Adrenal gland (tissue), 9 donors: ENCODE measurements at regions not wholly inside any gene's neighbourhood (a gene's known extent, or its start where the extent isn't known, plus 50 kb on each side); places are given as distances from the start of the nearest gene placed in this dataset.

Experiments used
- DNase-seq, 7 donors: peaks; one replicate each; pipeline ENCODE4 v3.0.0-alpha.2; 2019 to 2020
- H3K27ac ChIP-seq, 5 donors: fragments of 200-600 bp; sonication (generic) in 4 of 5; 1 replicate in 3 of 5; 2 replicates in 2 of 5; pipeline versions ENCODE4 v1.5.1 to v1.8.0; 2016 to 2020; ENCODE audit warnings: mild to moderate bottlenecking in 1 of 5
- H3K27me3 ChIP-seq: fragments of 200-600 bp; 2 replicates; pipeline ENCODE4 v1.8.0; 2021
- H3K36me3 ChIP-seq, 2 donors: fragments of 200-600 bp; replicated peaks in 1 of 2; 1 replicate in 1 of 2; 2 replicates in 1 of 2; pipeline versions ENCODE4 v1.5.1 to v1.8.0; 2018 to 2022
- H3K4me1 ChIP-seq, 2 donors: fragments of 200-600 bp; replicated peaks in 1 of 2; 1 replicate in 1 of 2; 2 replicates in 1 of 2; pipeline versions ENCODE4 v1.5.1 to v1.8.0; 2018 to 2021
- H3K4me3 ChIP-seq, 4 donors: fragments of 200-600 bp; sonication (generic) in 3 of 4; one replicate each; pipeline ENCODE4 v1.5.1; 2016 to 2018
- H3K9me3 ChIP-seq, 3 donors: fragments of 200-600 bp; sonication (generic) in 1 of 3; replicated peaks in 1 of 3; 1 replicate in 2 of 3; 2 replicates in 1 of 3; pipeline versions ENCODE4 v1.5.1 to v1.8.0; 2016 to 2021
- POLR2A ChIP-seq, 2 donors: fragments of 450-650 bp; IDR thresholded peaks; one replicate each; pipeline ENCODE4 v1.6.1; 2017; ENCODE audit warnings: antibody characterized with exemption in 2 of 2, mild to moderate bottlenecking in 2 of 2, moderate library complexity in 1 of 2
- WGBS, 4 donors: extraction: QIAGEN DNeasy Blood & Tissue Kit in 2 of 4; methylation state at CpG; one replicate each; pipeline versions ENCODE4 v1.1.5 to v1.1.7; 2013 to 2017; 5-methylcytosine and 5-hydroxymethylcytosine counted together
- intact Hi-C, 2 donors: fragments of 100-400 bp; cut with DNase I; formaldehyde crosslinking; loops; one replicate each; pipeline versions ENCODE4 v1.14.1 to v1.15.0; 2022 to 2023
- TF ChIP-seq, protein P1 (sequence below), 6 experiments: fragments of 450-650 bp in 4 of 6; fragments of 200-600 bp in 2 of 6; sonication (generic) in 1 of 6; IDR thresholded peaks; 1 replicate in 5 of 6; 2 replicates in 1 of 6; pipeline versions ENCODE4 v1.5.1 to v1.8.0; 2016 to 2021; ENCODE audit warnings: antibody characterized with exemption in 6 of 6, mild to moderate bottlenecking in 2 of 6, moderate library complexity in 1 of 6
- donor health status: healthy with polysubstance abuse.
- donor health status: Bipolar disorder and iron deficiency.
- donor health status: DM: yes; HTN: yes; CAD: no.
- donor health status: DM: no; HTN: no; CAD: no.
- donor health status: DM: no; HTN: no; CAD: no.

DNA sequence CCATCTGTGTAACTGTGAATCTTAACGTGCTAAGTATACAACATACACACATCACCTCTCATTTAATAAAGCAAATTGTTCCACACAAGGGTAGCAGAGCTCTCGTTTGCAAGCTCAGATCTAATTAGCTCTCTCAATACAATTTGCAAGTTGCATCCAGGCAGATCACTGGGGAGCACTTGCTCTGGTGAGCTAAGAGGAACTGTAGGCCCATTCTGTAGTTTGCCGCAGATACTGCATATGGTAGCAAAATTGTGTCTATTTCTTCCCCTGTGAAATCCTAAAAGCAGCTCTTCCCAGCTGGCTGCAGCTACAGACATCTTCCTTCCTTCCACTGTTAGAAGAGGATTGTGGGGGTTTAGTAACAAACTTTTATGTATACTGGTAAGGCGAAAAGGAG is 288.7 kb upstream of the ADAMTS9 start:
- WGBS, 4 donors, result 61 to 75% (median 69%) methylated on average over 4 of the region's 4 CpGs
- Histone ChIP-seq H3K36me3 (no peaks in the 10 kb centered on the region), H3K9me3 (no peaks in the 10 kb centered on the region), H3K4me1 (no peaks in the 10 kb centered on the region), H3K4me3 (no peak overlapping the region), H3K27me3 (no peaks in the 10 kb centered on the region), H3K27ac (no peak overlapping the region)
- no peak for DNase-seq
- TF ChIP-seq, protein P1, sequence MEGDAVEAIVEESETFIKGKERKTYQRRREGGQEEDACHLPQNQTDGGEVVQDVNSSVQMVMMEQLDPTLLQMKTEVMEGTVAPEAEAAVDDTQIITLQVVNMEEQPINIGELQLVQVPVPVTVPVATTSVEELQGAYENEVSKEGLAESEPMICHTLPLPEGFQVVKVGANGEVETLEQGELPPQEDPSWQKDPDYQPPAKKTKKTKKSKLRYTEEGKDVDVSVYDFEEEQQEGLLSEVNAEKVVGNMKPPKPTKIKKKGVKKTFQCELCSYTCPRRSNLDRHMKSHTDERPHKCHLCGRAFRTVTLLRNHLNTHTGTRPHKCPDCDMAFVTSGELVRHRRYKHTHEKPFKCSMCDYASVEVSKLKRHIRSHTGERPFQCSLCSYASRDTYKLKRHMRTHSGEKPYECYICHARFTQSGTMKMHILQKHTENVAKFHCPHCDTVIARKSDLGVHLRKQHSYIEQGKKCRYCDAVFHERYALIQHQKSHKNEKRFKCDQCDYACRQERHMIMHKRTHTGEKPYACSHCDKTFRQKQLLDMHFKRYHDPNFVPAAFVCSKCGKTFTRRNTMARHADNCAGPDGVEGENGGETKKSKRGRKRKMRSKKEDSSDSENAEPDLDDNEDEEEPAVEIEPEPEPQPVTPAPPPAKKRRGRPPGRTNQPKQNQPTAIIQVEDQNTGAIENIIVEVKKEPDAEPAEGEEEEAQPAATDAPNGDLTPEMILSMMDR (IDR thresholded peaks at IDR 0.05), result no peak
- no peak for TF ChIP-seq POLR2A (IDR thresholded peaks at IDR 0.05)
- intact Hi-C loops, result no loop called here

DNA sequence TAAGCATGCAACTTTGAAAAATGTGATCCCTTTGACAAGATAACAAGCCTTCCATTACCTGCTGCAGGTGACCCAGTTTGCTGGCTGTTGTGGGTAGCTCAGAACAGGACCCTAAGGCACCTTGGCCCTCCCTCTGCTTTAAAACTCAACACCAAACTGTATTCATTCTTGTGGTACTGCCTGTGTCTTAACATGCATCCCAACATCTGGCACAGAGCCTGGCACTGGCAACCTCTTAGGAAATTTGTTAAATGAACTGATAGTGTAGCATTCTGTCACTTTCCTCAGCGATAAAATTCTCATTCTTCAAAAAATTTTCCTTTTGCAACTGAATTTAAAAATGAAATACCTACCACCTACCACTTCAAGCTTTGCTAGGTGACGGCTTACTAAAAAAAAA is 287.3 kb upstream of the ADAMTS9 start:
- no peaks in the 10 kb centered on the region for H3K9me3 ChIP-seq
- intact Hi-C loops, result no loop called here
- TF ChIP-seq POLR2A (IDR thresholded peaks at IDR 0.05), result no peak
- TF ChIP-seq, protein P1 (IDR thresholded peaks at IDR 0.05), result no peak
- WGBS, 4 donors, result 90 to 100% (median 94%) methylated on average over 2 of the region's 2 CpGs
- H3K4me3 ChIP-seq, result no peak overlapping the region
- DNase-seq, result peak in 2 of 7 donors; percentile 12 to 27
- no peaks in the 10 kb centered on the region for H3K4me1 ChIP-seq
- H3K36me3 ChIP-seq, result no peaks in the 10 kb centered on the region
- no peaks in the 10 kb centered on the region for H3K27me3 ChIP-seq
- no peak overlapping the region for H3K27ac ChIP-seq

DNA sequence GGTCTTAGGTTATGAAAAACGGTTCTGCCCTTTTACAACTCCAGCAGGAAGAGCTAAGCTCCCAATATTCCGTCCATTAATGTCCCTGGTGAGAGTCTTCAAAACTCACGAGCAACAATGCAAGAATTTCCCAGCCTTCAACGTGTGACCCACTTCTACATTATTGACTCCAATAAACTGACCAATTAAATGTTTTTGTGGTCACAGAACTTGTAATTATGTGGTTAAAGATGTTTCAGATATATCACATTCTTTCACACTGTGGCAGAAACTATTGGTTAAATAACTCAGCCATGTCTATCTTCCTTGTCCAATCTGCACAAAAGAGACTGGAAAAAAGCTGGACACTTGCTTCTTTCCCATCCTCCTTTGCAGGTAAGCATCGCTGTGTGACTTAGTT is 286.6 kb upstream of the ADAMTS9 start:
- intact Hi-C loops, result no loop called here
- TF ChIP-seq, protein P1 (IDR thresholded peaks at IDR 0.05), result no peak
- TF ChIP-seq POLR2A (IDR thresholded peaks at IDR 0.05), result no peak
- 86 to 92% (median 90%) methylated on average over 5 of the region's 5 CpGs for WGBS, 4 donors

DNA sequence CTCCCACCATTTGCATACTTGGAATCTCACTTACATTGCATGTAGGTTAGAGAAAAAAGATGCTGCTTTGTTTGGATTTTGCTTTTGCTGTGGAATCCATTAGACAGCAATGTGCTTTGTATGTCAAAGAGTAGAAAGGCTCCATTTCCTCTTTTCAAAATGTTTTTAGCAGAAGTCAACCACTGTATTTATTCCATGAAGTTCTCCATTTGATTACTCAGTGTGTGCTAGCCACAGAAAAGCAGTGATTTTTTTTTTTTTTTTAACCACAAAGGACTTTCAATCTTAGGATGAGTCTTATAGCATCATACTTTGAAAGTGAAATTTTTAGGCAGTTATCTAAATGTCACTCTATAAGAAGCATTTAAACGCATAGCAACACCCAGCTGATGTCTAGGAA is 285.0 kb upstream of the ADAMTS9 start:
- WGBS, 4 donors, result 81 to 95% (median 84%) methylated on average over 1 of the region's 1 CpG
- intact Hi-C loops, result no loop called here
- Histone ChIP-seq H3K9me3 (no peaks in the 10 kb centered on the region), H3K36me3 (no peaks in the 10 kb centered on the region), H3K27me3 (no peaks in the 10 kb centered on the region), H3K4me1 (no peaks in the 10 kb centered on the region), H3K4me3 (no peak overlapping the region), H3K27ac (no peak overlapping the region)
- no peak for TF ChIP-seq POLR2A (IDR thresholded peaks at IDR 0.05)
- TF ChIP-seq, protein P1 (IDR thresholded peaks at IDR 0.05), result no peak
- DNase-seq, result no peak

More for the DNA sequence above, 286.6 kb upstream of the ADAMTS9 start:
- H3K4me1 ChIP-seq, result no peaks in the 10 kb centered on the region
- DNase-seq, result no peak
- no peaks in the 10 kb centered on the region for H3K9me3 ChIP-seq
- H3K27me3 ChIP-seq, result no peaks in the 10 kb centered on the region
- H3K36me3 ChIP-seq, result no peaks in the 10 kb centered on the region
- H3K27ac ChIP-seq, result no peak overlapping the region
- no peak overlapping the region for H3K4me3 ChIP-seq
